H1 (cell line): ENCODE measurements at regions not wholly inside any gene's neighbourhood (a gene's known extent, or its start where the extent isn't known, plus 50 kb on each side); places are given as distances from the start of the nearest gene placed in this dataset.

Experiments
- CTCF ChIA-PET: fragments of 300-600 bp; sonication (Branson Sonifier 250); formaldehyde crosslinking; loops from one replicate; lab custom pipeline; 2021; ENCODE audit not compliant: partially characterized antibody; lab: Charles Lee
- POLR2A ChIA-PET: fragments of 300-600 bp; sonication (Branson Sonifier 250); formaldehyde crosslinking; loops from one replicate; lab custom pipeline; 2021; ENCODE audit warnings: inconsistent platforms; ENCODE audit not compliant: partially characterized antibody; lab: Charles Lee
- DNase-seq, 2 experiments: peaks; one replicate each; pipeline versions ENCODE4 v3.0.0 to v3.0.0-alpha.2; 2010 to 2022; ENCODE audit warnings: low spot score in 2 of 2, low read depth in 1 of 2, mixed read lengths in 1 of 2
- FAIRE-seq: peaks from 2 replicates; lab custom pipeline; 2011; peaks lifted over from hg19 to GRCh38; lab: Jason Lieb, UNC
- H2AFZ ChIP-seq: 2 replicates; pipeline ENCODE4 v1.8.1; 2012; ENCODE audit warnings: low read length, inconsistent platforms
- H2AK5ac ChIP-seq: 2 replicates; pipeline ENCODE4 v1.6.1; 2013; ENCODE audit warnings: low read depth, low read length
- H2BK120ac ChIP-seq: replicated peaks from 2 replicates; pipeline ENCODE3; 2013; ENCODE audit warnings: low read depth, low read length, inconsistent platforms
- H2BK12ac ChIP-seq: 2 replicates; pipeline ENCODE4 v1.6.1; 2013; ENCODE audit warnings: low read depth, low read length
- H2BK15ac ChIP-seq: 2 replicates; pipeline ENCODE4 v1.6.1; 2013; ENCODE audit warnings: low read length
- H2BK20ac ChIP-seq: 2 replicates; pipeline ENCODE4 v1.6.1; 2013; ENCODE audit warnings: low read length
- H2BK5ac ChIP-seq: 2 replicates; pipeline ENCODE4 v1.6.1; 2013; ENCODE audit warnings: low read depth, low read length
- H3K14ac ChIP-seq: 2 replicates; pipeline ENCODE4 v1.6.1; 2013; ENCODE audit warnings: inconsistent platforms; ENCODE audit not compliant: insufficient read length
- H3K18ac ChIP-seq: 2 replicates; pipeline ENCODE4 v1.6.1; 2013; ENCODE audit warnings: low read length; ENCODE audit errors: extremely low read depth
- H3K23ac ChIP-seq: 2 replicates; pipeline ENCODE4 v1.6.1; 2013; ENCODE audit warnings: inconsistent platforms; ENCODE audit not compliant: insufficient read length
- H3K23me2 ChIP-seq: 2 replicates; pipeline ENCODE4 v1.6.1; 2013; ENCODE audit warnings: low read depth, low read length
- H3K27ac ChIP-seq: 2 replicates; pipeline ENCODE4 v1.6.1; 2011; ENCODE audit warnings: low read depth, low read length, inconsistent platforms
- H3K27me3 ChIP-seq, 4 experiments: replicated peaks in 1 of 4; 1 replicate in 1 of 4; 2 replicates in 3 of 4; pipeline versions ENCODE4 v1.6.1 to v1.8.1; 2011 to 2013; ENCODE audit warnings: low read length in 3 of 4, mild to moderate bottlenecking in 3 of 4, inconsistent platforms in 2 of 4, mixed read lengths in 2 of 4, moderate library complexity in 1 of 4; ENCODE audit not compliant: control insufficient read depth in 3 of 4, insufficient read depth in 3 of 4; ENCODE audit errors: extremely low read depth in 1 of 4
- H3K36me3 ChIP-seq, 4 experiments: 2 replicates each; pipeline versions ENCODE4 v1.6.1 to v1.8.1; 2011 to 2013; ENCODE audit warnings: mild to moderate bottlenecking in 4 of 4, low read length in 3 of 4, moderate library complexity in 2 of 4, control low read depth in 1 of 4, inconsistent platforms in 1 of 4; ENCODE audit not compliant: insufficient read depth in 4 of 4, control insufficient read depth in 2 of 4
- H3K4ac ChIP-seq: replicated peaks from 2 replicates; pipeline ENCODE3; 2013; ENCODE audit warnings: low read length, low read depth, mixed read lengths, inconsistent platforms; ENCODE audit not compliant: insufficient read length
- H3K4me1 ChIP-seq, 4 experiments: replicated peaks in 1 of 4; 1 replicate in 1 of 4; 2 replicates in 3 of 4; pipeline versions ENCODE4 v1.6.1 to v1.8.1; 2011 to 2013; ENCODE audit warnings: low read length in 3 of 4, inconsistent platforms in 2 of 4, mixed read lengths in 1 of 4; ENCODE audit not compliant: insufficient read depth in 4 of 4, control insufficient read depth in 3 of 4
- H3K4me2 ChIP-seq, 2 experiments: 2 replicates each; pipeline versions ENCODE4 v1.6.1 to v1.8.1; 2011 to 2013; ENCODE audit warnings: low read depth in 2 of 2, low read length in 2 of 2, control low read depth in 1 of 2, inconsistent platforms in 1 of 2, mild to moderate bottlenecking in 1 of 2; ENCODE audit not compliant: insufficient read depth in 1 of 2
- H3K4me3 ChIP-seq, 4 experiments: fragments of 200-600, 300-600 bp in 1 of 4; sonication (generic), shearing (Covaris generic), sonication (Bioruptor Twin) in 1 of 4; 2 replicates each; pipeline versions ENCODE4 v1.5.1 to v1.8.1; 2011 to 2016; ENCODE audit warnings: low read length in 4 of 4, low read depth in 3 of 4, control low read depth in 2 of 4, inconsistent platforms in 2 of 4, mild to moderate bottlenecking in 2 of 4, mixed read lengths in 1 of 4, moderate library complexity in 1 of 4; ENCODE audit not compliant: insufficient read depth in 2 of 4; ENCODE audit errors: extremely low read depth in 1 of 4
- H3K56ac ChIP-seq: replicated peaks from 2 replicates; pipeline ENCODE3; 2013; ENCODE audit warnings: low read depth, mild to moderate bottlenecking, mixed read lengths, low read length, inconsistent platforms; ENCODE audit not compliant: insufficient read length
- H3K79me1 ChIP-seq: 2 replicates; pipeline ENCODE4 v1.6.1; 2013; ENCODE audit warnings: low read depth, low read length, control low read depth
- H3K79me2 ChIP-seq, 2 experiments: 2 replicates each; pipeline versions ENCODE4 v1.6.1 to v1.8.1; 2012 to 2013; ENCODE audit warnings: low read length in 2 of 2, mild to moderate bottlenecking in 2 of 2, inconsistent platforms in 1 of 2; ENCODE audit not compliant: insufficient read depth in 2 of 2, control insufficient read depth in 1 of 2
- H3K9ac ChIP-seq, 4 experiments: replicated peaks in 1 of 4; 1 replicate in 1 of 4; 2 replicates in 3 of 4; pipeline versions ENCODE4 v1.6.1 to v1.8.1; 2011 to 2013; ENCODE audit warnings: low read depth in 3 of 4, low read length in 3 of 4, control low read depth in 2 of 4, mild to moderate bottlenecking in 2 of 4, moderate library complexity in 2 of 4, inconsistent platforms in 1 of 4; ENCODE audit errors: extremely low read depth in 1 of 4
- H3K9me3 ChIP-seq, 2 experiments: 2 replicates each; pipeline versions ENCODE4 v1.6.1 to v1.8.1; 2012 to 2013; ENCODE audit warnings: mild to moderate bottlenecking in 2 of 2, moderate library complexity in 2 of 2, control low read depth in 1 of 2, inconsistent platforms in 1 of 2, low read depth in 1 of 2, low read length in 1 of 2, mixed read lengths in 1 of 2; ENCODE audit not compliant: insufficient read depth in 2 of 2
- H4K20me1 ChIP-seq, 2 experiments: replicated peaks in 1 of 2; 2 replicates each; pipeline versions ENCODE3 to v1.8.1; 2011 to 2013; ENCODE audit warnings: inconsistent platforms in 2 of 2, low read length in 2 of 2, mild to moderate bottlenecking in 1 of 2; ENCODE audit not compliant: insufficient read depth in 2 of 2, control insufficient read depth in 1 of 2
- H4K5ac ChIP-seq: 2 replicates; pipeline ENCODE4 v1.6.1; 2013; ENCODE audit warnings: low read length, low read depth, mixed read lengths, inconsistent platforms; ENCODE audit not compliant: insufficient read length
- H4K8ac ChIP-seq: 2 replicates; pipeline ENCODE4 v1.8.0; 2013; ENCODE audit warnings: mild to moderate bottlenecking, moderate library complexity, low read length, inconsistent platforms; ENCODE audit not compliant: insufficient read depth; ENCODE audit errors: extremely low read depth
- H4K91ac ChIP-seq: replicated peaks from 2 replicates; pipeline ENCODE3; 2013; ENCODE audit warnings: low read length, mixed read lengths, inconsistent platforms; ENCODE audit not compliant: insufficient read length
- BCL11A ChIP-seq, 2 experiments: IDR thresholded peaks; one replicate each; pipeline ENCODE4 v1.6.1; 2011; ENCODE audit warnings: low read depth in 2 of 2, low read length in 2 of 2, mild to moderate bottlenecking in 2 of 2
- CEBPB ChIP-seq: IDR thresholded peaks from 2 replicates; pipeline ENCODE4 v1.6.1; 2012; ENCODE audit warnings: low read depth, low read length
- CTBP2 ChIP-seq: IDR thresholded peaks from 2 replicates; pipeline ENCODE4 v1.7.0; 2011; ENCODE audit warnings: borderline replicate concordance, mild to moderate bottlenecking, moderate library complexity, mixed read lengths, low read length; ENCODE audit not compliant: insufficient read depth, insufficient read length
- EP300 ChIP-seq, 2 experiments: IDR thresholded peaks; 1 replicate in 1 of 2; 2 replicates in 1 of 2; pipeline ENCODE4 v1.6.1; 2011 to 2012; ENCODE audit warnings: low read depth in 2 of 2, low read length in 2 of 2, mild to moderate bottlenecking in 2 of 2, borderline replicate concordance in 1 of 2, inconsistent platforms in 1 of 2, moderate library complexity in 1 of 2
- NANOG ChIP-seq: IDR thresholded peaks from 2 replicates; pipeline ENCODE4 v1.6.1; 2011; ENCODE audit warnings: low read length, low read depth, mild to moderate bottlenecking, inconsistent platforms; ENCODE audit not compliant: insufficient read depth, poor library complexity, severe bottlenecking
- RAD21 ChIP-seq, 2 experiments: IDR thresholded peaks in 1 of 2; conservative IDR thresholded peaks in 1 of 2; 2 replicates each; pipeline ENCODE4 v1.6.1; 2011; ENCODE audit warnings: low read depth in 2 of 2, low read length in 2 of 2, improper control_type of control experiment in 1 of 2, inconsistent platforms in 1 of 2, mild to moderate bottlenecking in 1 of 2, moderate library complexity in 1 of 2
- RBBP5 ChIP-seq: IDR thresholded peaks from 2 replicates; pipeline ENCODE4 v1.7.1; 2012; ENCODE audit warnings: low read depth, mild to moderate bottlenecking, inconsistent platforms, low read length, moderate library complexity, borderline replicate concordance
- TCF12 ChIP-seq: IDR thresholded peaks from 2 replicates; pipeline ENCODE4 v1.6.1; 2011; ENCODE audit warnings: low read depth, mild to moderate bottlenecking, low read length
- WGBS, 2 experiments: shearing (Covaris generic) in 1 of 2; methylation state at CpG; one replicate each; pipeline versions ENCODE4 v1.1.6 to v1.1.7; 2013 to 2015; ENCODE audit warnings: low lambda C conversion rate in 2 of 2, mixed read lengths in 2 of 2, inconsistent platforms in 1 of 2, low coverage in 1 of 2, missing lambda C conversion rate in 1 of 2; ENCODE audit not compliant: insufficient replicate concordance in 2 of 2, insufficient coverage in 1 of 2, insufficient read length in 1 of 2; ENCODE audit errors: extremely low coverage in 1 of 2, missing lambda C conversion rate in 1 of 2; 5-methylcytosine and 5-hydroxymethylcytosine counted together

DNA sequence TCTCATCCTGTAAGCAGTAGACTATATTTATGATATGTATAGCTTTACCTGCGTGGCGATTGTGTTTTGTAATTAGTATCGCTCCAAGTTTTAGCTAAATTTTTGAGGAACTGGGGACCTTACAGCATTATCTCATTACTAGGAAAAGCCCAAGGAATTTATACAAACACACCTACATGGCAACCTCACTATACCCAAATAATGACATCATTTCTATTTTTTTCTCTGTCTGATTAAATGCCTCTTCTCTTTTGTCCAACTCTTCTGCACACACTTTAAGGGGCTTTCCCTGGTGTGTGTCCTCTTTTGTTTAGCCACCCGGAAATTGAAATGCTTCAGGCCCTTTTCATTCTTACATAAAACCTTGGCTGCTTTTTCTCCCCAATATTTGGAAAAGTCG, 82.9 kb upstream of the EXOC2 start:
- Histone ChIP-seq H4K8ac (no peak overlapping the region), H3K36me3 (no peaks in the 10 kb centered on the region), H2BK120ac (no peak overlapping the region), H3K23me2 (no peaks in the 10 kb centered on the region), H3K4me1 (no peaks in the 10 kb centered on the region), H3K79me1 (no peaks in the 10 kb centered on the region), H3K27me3 (no peaks in the 10 kb centered on the region), H2BK12ac (no peak overlapping the region), H3K4ac (no peak overlapping the region), H4K20me1 (no peaks in the 10 kb centered on the region), H4K91ac (no peak overlapping the region), H3K4me3 (no peak overlapping the region), H3K4me2 (no peak overlapping the region), H3K9me3 (no peaks in the 10 kb centered on the region), H3K27ac (no peak overlapping the region), H2BK5ac (no peak overlapping the region), H3K23ac (no peak overlapping the region), H2AFZ (no peak overlapping the region), H2BK20ac (no peak overlapping the region), H2BK15ac (no peak overlapping the region), H3K9ac (no peak overlapping the region), H2AK5ac (no peak overlapping the region), H3K56ac (no peak overlapping the region), H4K5ac (no peak overlapping the region), H3K79me2 (no peaks in the 10 kb centered on the region), H3K18ac (no peak overlapping the region), H3K14ac (no peak overlapping the region)
- FAIRE-seq (no peak), DNase-seq (no peak)
- 56% methylated on average over 5 of the region's 5 CpGs; no CpG with 5 or more reads in 1 of the 2 experiments for WGBS, 2 experiments
- TF ChIP-seq RAD21 (IDR thresholded peaks at IDR 0.05 in 1 of 2, conservative IDR thresholded peaks at IDR 0.05 in 1 of 2; ENCODE audit: low read depth in 2 of 2, low read length in 2 of 2) (no peak), RBBP5 (no peak), BCL11A (IDR thresholded peaks at IDR 0.05; ENCODE audit: low read depth in 2 of 2, low read length in 2 of 2) (no peak), CTBP2 (no peak), NANOG (no peak), TCF12 (no peak), CEBPB (no peak), EP300 (IDR thresholded peaks at IDR 0.05; ENCODE audit: borderline replicate concordance in 1 of 2, low read depth in 2 of 2, low read length in 2 of 2) (no peak)
- ChIA-PET POLR2A (no interaction called here), CTCF (interaction anchor here (1.0 to 1.6 kb wide), 3 partner anchors 12 to 183 kb away, joined by 4 to 6 read pairs (median 4); no protein-coding TSS in a partner anchor)
